ENCODE measurements at regions not wholly inside any gene's neighbourhood (a gene's known extent, or its start where the extent isn't known, plus 50 kb on each side); places are given as distances from the start of the nearest gene placed in this dataset.

DNA sequence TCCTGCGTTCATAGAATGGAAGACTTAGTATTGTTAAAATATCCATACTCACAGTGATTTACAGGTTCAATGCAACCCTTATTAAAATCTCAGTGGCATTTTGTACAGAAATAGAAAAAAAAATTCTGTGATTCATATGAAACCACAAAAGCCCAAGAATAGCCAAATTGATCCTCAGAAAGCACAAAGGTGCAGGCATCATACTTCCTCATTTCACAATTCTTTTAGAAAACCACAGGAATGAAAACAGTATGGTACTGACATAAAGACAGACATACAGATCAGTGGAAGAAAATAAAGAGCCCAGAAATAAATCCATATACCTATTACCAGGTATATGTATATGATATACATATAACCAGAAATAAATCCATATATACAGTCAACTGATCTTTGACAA is 86.8 kb upstream of the MEGF10 start:
- TF ChIP-seq, protein P1, sequence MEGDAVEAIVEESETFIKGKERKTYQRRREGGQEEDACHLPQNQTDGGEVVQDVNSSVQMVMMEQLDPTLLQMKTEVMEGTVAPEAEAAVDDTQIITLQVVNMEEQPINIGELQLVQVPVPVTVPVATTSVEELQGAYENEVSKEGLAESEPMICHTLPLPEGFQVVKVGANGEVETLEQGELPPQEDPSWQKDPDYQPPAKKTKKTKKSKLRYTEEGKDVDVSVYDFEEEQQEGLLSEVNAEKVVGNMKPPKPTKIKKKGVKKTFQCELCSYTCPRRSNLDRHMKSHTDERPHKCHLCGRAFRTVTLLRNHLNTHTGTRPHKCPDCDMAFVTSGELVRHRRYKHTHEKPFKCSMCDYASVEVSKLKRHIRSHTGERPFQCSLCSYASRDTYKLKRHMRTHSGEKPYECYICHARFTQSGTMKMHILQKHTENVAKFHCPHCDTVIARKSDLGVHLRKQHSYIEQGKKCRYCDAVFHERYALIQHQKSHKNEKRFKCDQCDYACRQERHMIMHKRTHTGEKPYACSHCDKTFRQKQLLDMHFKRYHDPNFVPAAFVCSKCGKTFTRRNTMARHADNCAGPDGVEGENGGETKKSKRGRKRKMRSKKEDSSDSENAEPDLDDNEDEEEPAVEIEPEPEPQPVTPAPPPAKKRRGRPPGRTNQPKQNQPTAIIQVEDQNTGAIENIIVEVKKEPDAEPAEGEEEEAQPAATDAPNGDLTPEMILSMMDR (conservative IDR thresholded peaks at IDR 0.05), result no peak
- H3K9me3 Mint-ChIP-seq, result peaks cover 25% of the 10 kb centered on the region
- no peaks in the 10 kb centered on the region for H3K27me3 Mint-ChIP-seq (ENCODE audit: insufficient read depth)
- H3K4me1 Mint-ChIP-seq, result no peaks in the 10 kb centered on the region
- peaks cover 10% of the 10 kb centered on the region for H3K9me3 ChIP-seq (ENCODE audit: control insufficient read depth, low read length)
- no peak for DNase-seq
- no peaks in the 10 kb centered on the region for H3K4me1 ChIP-seq (ENCODE audit: control insufficient read depth, insufficient read depth, low read length)
- no peak overlapping the region for H3K27ac Mint-ChIP-seq
- WGBS, 2 experiments (ENCODE audit: insufficient coverage in 1 of 2, insufficient read length in 1 of 2), result 90 to 100% methylated on average over 1 of the region's 1 CpG
- no peak overlapping the region for H3K27ac ChIP-seq (ENCODE audit: low read depth, low read length)
- H3K4me3 ChIP-seq (ENCODE audit: low read length), result no peak overlapping the region
- no peak overlapping the region for H3K9ac ChIP-seq (ENCODE audit: extremely low read depth, low read length, poor library complexity, severe bottlenecking)
- no peaks in the 10 kb centered on the region for H3K27me3 ChIP-seq (ENCODE audit: control insufficient read depth, insufficient read depth, low read length, poor library complexity, severe bottlenecking)
- no peak overlapping the region for H3K4me3 Mint-ChIP-seq
- H3K36me3 ChIP-seq (ENCODE audit: control insufficient read depth, insufficient read depth, low read length), result no peaks in the 10 kb centered on the region
- H3K36me3 Mint-ChIP-seq (ENCODE audit: low read depth), result no peaks in the 10 kb centered on the region

DNA sequence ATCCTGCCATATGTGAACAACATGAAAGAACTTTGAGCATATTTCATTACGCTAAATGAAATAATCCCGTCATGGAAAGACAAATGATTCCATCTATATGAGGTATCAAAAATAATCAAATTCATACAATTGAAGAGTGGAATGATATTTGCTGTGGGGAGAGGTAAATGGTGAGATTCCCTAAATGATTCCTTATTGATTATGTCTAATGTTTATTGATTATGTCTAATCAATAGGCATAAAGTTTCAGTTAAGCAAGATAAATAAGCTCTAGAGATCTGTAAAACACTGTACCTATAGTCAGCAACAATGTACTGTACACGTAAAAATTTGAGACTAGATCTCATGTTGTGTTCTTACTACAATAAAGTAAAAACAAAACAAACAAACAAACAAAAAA is 85.4 kb upstream of the MEGF10 start:
- Mint-ChIP-seq H3K9me3 (peaks cover 18% of the 10 kb centered on the region), H3K4me1 (no peaks in the 10 kb centered on the region), H3K36me3 (ENCODE audit: low read depth) (no peaks in the 10 kb centered on the region), H3K27me3 (ENCODE audit: insufficient read depth) (no peaks in the 10 kb centered on the region), H3K4me3 (no peak overlapping the region), H3K27ac (no peak overlapping the region)
- Histone ChIP-seq H3K4me1 (ENCODE audit: control insufficient read depth, insufficient read depth, low read length) (no peaks in the 10 kb centered on the region), H3K27ac (ENCODE audit: low read depth, low read length) (no peak overlapping the region), H3K9me3 (ENCODE audit: control insufficient read depth, low read length) (peaks cover 6% of the 10 kb centered on the region), H3K27me3 (ENCODE audit: control insufficient read depth, insufficient read depth, low read length, poor library complexity, severe bottlenecking) (no peaks in the 10 kb centered on the region), H3K9ac (ENCODE audit: extremely low read depth, low read length, poor library complexity, severe bottlenecking) (no peak overlapping the region), H3K4me3 (ENCODE audit: low read length) (no peak overlapping the region), H3K36me3 (ENCODE audit: control insufficient read depth, insufficient read depth, low read length) (no peaks in the 10 kb centered on the region)
- DNase-seq, result no peak
- TF ChIP-seq, protein P1 (conservative IDR thresholded peaks at IDR 0.05), result no peak
- WGBS, 2 experiments (ENCODE audit: insufficient coverage in 1 of 2, insufficient read length in 1 of 2), result 75 to 97% methylated on average over 1 to 3 of the region's 3 CpGs

DNA sequence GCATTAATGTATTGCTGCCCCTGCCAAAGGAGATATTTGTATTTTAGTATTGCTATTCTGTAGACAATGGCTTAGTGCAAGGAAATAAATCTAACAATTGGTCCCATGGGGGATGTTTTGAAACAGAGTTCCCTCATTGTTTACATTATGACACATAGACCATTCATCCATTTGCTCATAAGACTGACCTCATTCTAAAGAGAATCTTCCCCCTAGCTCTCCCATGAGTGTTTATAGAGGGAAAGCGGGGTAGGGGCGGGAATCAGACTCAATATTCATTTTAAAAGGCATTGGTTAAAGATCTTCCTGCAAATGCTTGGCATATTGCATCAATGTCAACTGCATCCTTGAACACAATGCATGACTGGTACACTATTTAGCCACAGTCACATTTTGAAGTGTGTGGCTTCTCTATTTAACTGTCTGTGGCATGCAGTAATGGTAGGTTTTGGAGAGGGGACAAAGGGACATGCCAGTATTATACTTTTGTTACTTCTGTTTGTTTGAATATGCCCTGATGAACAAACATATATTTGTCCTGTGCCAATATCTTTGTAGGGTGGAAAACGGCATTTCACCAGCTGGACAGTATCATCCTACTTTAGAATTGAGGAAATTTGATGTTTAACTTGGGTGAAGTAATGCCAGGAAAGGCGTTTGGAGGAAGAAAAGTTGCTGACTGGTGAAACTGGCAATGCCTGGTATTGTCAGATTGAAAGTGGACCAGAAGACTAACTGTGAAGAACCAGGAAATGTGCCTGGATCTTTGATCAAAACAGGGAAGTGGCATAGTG is 84.1 kb upstream of the MEGF10 start:
- Histone ChIP-seq H3K27me3 (ENCODE audit: control insufficient read depth, insufficient read depth, low read length, poor library complexity, severe bottlenecking) (no peaks in the 10 kb centered on the region), H3K4me1 (ENCODE audit: control insufficient read depth, insufficient read depth, low read length) (no peaks in the 10 kb centered on the region), H3K9me3 (ENCODE audit: control insufficient read depth, low read length) (peaks cover 6% of the 10 kb centered on the region), H3K36me3 (ENCODE audit: control insufficient read depth, insufficient read depth, low read length) (no peaks in the 10 kb centered on the region), H3K4me3 (ENCODE audit: low read length) (no peak overlapping the region), H3K9ac (ENCODE audit: extremely low read depth, low read length, poor library complexity, severe bottlenecking) (no peak overlapping the region), H3K27ac (ENCODE audit: low read depth, low read length) (no peak overlapping the region)
- no peak overlapping the region for H3K4me3 Mint-ChIP-seq
- no peaks in the 10 kb centered on the region for H3K4me1 Mint-ChIP-seq
- H3K27me3 Mint-ChIP-seq (ENCODE audit: insufficient read depth), result no peaks in the 10 kb centered on the region
- DNase-seq, result no peak
- peaks cover 8% of the 10 kb centered on the region for H3K9me3 Mint-ChIP-seq
- 88 to 100% methylated on average over 4 of the region's 4 CpGs for WGBS, 2 experiments (ENCODE audit: insufficient coverage in 1 of 2, insufficient read length in 1 of 2)
- H3K27ac Mint-ChIP-seq, result no peak overlapping the region
- no peaks in the 10 kb centered on the region for H3K36me3 Mint-ChIP-seq (ENCODE audit: low read depth)
- TF ChIP-seq, protein P1 (conservative IDR thresholded peaks at IDR 0.05), result no peak

Measured in endodermal cell (in vitro differentiated cells).